PC-3 (cell line): ENCODE measurements at regions not wholly inside any gene's neighbourhood (a gene's known extent, or its start where the extent isn't known, plus 50 kb on each side); places are given as distances from the start of the nearest gene placed in this dataset.

Experiments used
- ATAC-seq: fragments of 200-7000 bp; cut with Tn5 transposase; 2 replicates; pipeline ENCODE4 v1.9.1; 2020; ENCODE audit warnings: mild to moderate bottlenecking, moderate library complexity
- BruUV-seq: library from RNA; stranded (reverse); fragments of 400-500 nt; replicated peaks from 2 replicates; lab custom pipeline; 2021; lab: Mats Ljungman, UMichigan
- CTCF ChIA-PET: fragments of 300-600 bp; sonication (Branson Sonifier 250); formaldehyde crosslinking; loops from one replicate; lab custom pipeline; 2022; ENCODE audit warnings: antibody characterized with exemption; lab: Charles Lee
- POLR2A ChIA-PET: fragments of 300-600 bp; sonication (Branson Sonifier 250); formaldehyde crosslinking; loops from one replicate; lab custom pipeline; 2022; ENCODE audit warnings: antibody characterized with exemption; ENCODE audit not compliant: unreplicated experiment; lab: Charles Lee
- DNase-seq: peaks from one replicate; pipeline ENCODE4 v3.0.0-alpha.2; 2015
- H2AFZ ChIP-seq: fragments of 300-600 bp; sonication (generic); 2 replicates; pipeline ENCODE4 v1.6.0; 2016; ENCODE audit warnings: antibody characterized with exemption, low read length
- H3F3A ChIP-seq: fragments of 300-600 bp; sonication (generic); one replicate; pipeline ENCODE4 v1.6.0; 2017; ENCODE audit warnings: antibody characterized with exemption, low read length, control low read depth, mild to moderate bottlenecking; ENCODE audit not compliant: unreplicated experiment
- H3K27ac ChIP-seq: fragments of 300-600 bp; sonication (generic); 2 replicates; pipeline ENCODE4 v1.5.1; 2016; ENCODE audit warnings: mild to moderate bottlenecking, low read length
- H3K27me3 ChIP-seq: fragments of 300-600 bp; sonication (generic); 2 replicates; pipeline ENCODE4 v1.6.1; 2016; ENCODE audit warnings: low read length, mixed read lengths
- H3K36me3 ChIP-seq: fragments of 300-600 bp; sonication (generic); 2 replicates; pipeline ENCODE4 v1.6.1; 2016; ENCODE audit warnings: low read depth, mixed run types, low read length, mixed read lengths
- H3K4me1 ChIP-seq: fragments of 300-600 bp; sonication (generic); 2 replicates; pipeline ENCODE4 v1.5.1; 2016; ENCODE audit warnings: low read length; ENCODE audit not compliant: insufficient read depth
- H3K4me2 ChIP-seq: fragments of 300-600 bp; sonication (generic); 2 replicates; pipeline ENCODE4 v1.6.0; 2016; ENCODE audit warnings: low read length
- H3K4me3 ChIP-seq: fragments of 300-600 bp; sonication (generic); 2 replicates; pipeline ENCODE4 v1.5.1; 2016; ENCODE audit warnings: mild to moderate bottlenecking, low read length, mixed read lengths
- H3K79me2 ChIP-seq: fragments of 300-600 bp; sonication (generic); 2 replicates; pipeline ENCODE4 v1.6.1; 2017; ENCODE audit warnings: low read length, mixed read lengths
- H3K9ac ChIP-seq: fragments of 300-600 bp; sonication (generic); 2 replicates; pipeline ENCODE4 v1.6.0; 2016; ENCODE audit warnings: mild to moderate bottlenecking, low read length
- H3K9me2 ChIP-seq: fragments of 300-600 bp; sonication (generic); replicated peaks from 2 replicates; pipeline ENCODE4 v1.6.1; 2016; ENCODE audit warnings: mixed run types, low read length, mixed read lengths
- H3K9me3 ChIP-seq: fragments of 300-600 bp; sonication (generic); 2 replicates; pipeline ENCODE4 v1.6.1; 2016; ENCODE audit warnings: low read length, mixed read lengths
- H4K20me1 ChIP-seq: fragments of 300-600 bp; sonication (generic); 2 replicates; pipeline ENCODE4 v1.6.1; 2016; ENCODE audit warnings: low read length, mixed read lengths
- EZH2 ChIP-seq: fragments of 300-600 bp; sonication (generic); IDR thresholded peaks from one replicate; pipeline ENCODE4 v1.6.1; 2017; ENCODE audit warnings: antibody characterized with exemption, mild to moderate bottlenecking, low read length; ENCODE audit not compliant: unreplicated experiment
- EZH2phosphoT487 ChIP-seq: fragments of 300-600 bp; sonication (generic); IDR thresholded peaks from 2 replicates; pipeline ENCODE4 v1.6.1; 2018; ENCODE audit warnings: mild to moderate bottlenecking, antibody characterized with exemption, low read length, borderline replicate concordance
- intact Hi-C: fragments of 100-400 bp; cut with micrococcal nuclease; formaldehyde crosslinking; loops from 2 replicates; pipeline ENCODE4 v1.9.0; 2023
- TF ChIP-seq, protein P1 (sequence below): fragments of 300-600 bp; sonication (generic); conservative IDR thresholded peaks from 2 replicates; pipeline ENCODE4 v1.5.1; 2017; ENCODE audit warnings: antibody characterized with exemption, low read depth, mild to moderate bottlenecking, low read length

DNA sequence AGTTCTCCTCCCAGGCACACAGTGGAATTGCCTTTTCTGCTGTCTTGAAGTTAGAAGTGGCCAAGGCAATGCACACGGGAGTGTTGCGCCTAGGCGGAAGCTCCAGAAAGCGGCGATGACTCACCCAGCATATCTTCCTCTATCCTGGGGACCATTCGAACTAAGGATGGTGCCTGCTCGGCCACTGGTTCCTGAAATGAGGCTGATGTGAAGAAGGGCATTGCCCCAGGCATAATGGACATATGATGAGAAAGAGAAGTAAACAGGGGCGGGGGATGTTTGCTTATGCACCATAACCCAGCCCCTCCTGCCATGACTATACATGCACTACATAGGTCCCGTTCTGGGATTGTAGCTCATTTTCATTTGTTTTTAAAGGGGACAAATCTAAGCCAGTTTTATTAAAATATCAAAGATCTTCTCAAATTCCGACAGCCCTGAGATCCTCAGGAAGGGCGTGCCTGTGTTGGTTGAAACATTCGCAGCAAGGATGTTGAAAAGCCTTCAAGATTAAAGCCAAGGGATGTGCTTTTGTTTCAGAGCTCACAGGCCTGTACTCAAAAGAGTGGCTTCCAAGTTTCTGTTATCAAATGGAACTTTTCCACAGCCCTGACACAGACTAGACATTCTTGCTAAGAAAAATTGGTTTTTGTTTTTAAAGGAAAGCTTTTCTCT is 218.5 kb downstream of the LY86 start:
- Histone ChIP-seq H3K36me3 (no peaks in the 10 kb centered on the region), H2AFZ (peak overlapping the region; percentile 20; the same call in 1 of the 2 replicates), H4K20me1 (no peaks in the 10 kb centered on the region), H3K27ac (peak overlapping the region; percentile 99), H3K9me2 (no peaks in the 10 kb centered on the region), H3K4me3 (no peak overlapping the region), H3K9me3 (no peaks in the 10 kb centered on the region), H3K9ac (peak overlapping the region; percentile 65), H3K4me1 (peaks cover 60% of the 10 kb centered on the region), H3K4me2 (peak overlapping the region; percentile 50), H3F3A (peaks cover 6% of the 10 kb centered on the region), H3K79me2 (no peaks in the 10 kb centered on the region), H3K27me3 (no peaks in the 10 kb centered on the region)
- intact Hi-C loops: no loop called here
- DNase-seq (peak; percentile 81), ATAC-seq (peak; percentile 23)
- CTCF ChIA-PET: no interaction called here
- TF ChIP-seq EZH2phosphoT487 (no peak), EZH2 (no peak)
- TF ChIP-seq, protein P1, sequence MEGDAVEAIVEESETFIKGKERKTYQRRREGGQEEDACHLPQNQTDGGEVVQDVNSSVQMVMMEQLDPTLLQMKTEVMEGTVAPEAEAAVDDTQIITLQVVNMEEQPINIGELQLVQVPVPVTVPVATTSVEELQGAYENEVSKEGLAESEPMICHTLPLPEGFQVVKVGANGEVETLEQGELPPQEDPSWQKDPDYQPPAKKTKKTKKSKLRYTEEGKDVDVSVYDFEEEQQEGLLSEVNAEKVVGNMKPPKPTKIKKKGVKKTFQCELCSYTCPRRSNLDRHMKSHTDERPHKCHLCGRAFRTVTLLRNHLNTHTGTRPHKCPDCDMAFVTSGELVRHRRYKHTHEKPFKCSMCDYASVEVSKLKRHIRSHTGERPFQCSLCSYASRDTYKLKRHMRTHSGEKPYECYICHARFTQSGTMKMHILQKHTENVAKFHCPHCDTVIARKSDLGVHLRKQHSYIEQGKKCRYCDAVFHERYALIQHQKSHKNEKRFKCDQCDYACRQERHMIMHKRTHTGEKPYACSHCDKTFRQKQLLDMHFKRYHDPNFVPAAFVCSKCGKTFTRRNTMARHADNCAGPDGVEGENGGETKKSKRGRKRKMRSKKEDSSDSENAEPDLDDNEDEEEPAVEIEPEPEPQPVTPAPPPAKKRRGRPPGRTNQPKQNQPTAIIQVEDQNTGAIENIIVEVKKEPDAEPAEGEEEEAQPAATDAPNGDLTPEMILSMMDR: no peak
- POLR2A ChIA-PET: interaction anchor here (0.6 kb wide), 1 partner anchor 333 kb away, joined by 5 read pairs; no protein-coding TSS in a partner anchor
- BruUV-seq: no TSS peak

DNA sequence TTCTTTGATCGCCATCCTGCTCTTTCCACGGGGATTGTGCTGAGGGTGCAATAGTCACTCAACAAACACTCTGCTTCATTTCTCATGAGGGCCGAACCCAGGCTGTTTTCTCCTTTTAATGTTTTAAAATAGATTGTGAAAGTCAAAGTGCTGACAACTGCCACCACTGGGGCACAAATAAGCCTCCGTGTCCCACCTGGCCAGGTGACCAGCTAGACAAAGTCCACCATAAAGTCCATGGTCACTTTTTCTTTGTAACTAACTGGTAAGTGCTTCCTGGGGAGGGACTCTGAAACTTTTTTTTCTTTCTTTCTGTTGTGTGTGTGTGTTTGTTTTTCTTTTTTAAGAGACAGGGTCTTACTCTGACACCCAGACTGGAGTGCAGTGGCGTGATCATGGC is 219.8 kb downstream of the LY86 start:
- no TSS peak for BruUV-seq
- H3F3A ChIP-seq: peaks cover 11% of the 10 kb centered on the region
- H3K36me3 ChIP-seq: no peaks in the 10 kb centered on the region
- H3K9me2 ChIP-seq: no peaks in the 10 kb centered on the region
- DNase-seq: no peak
- no peak for TF ChIP-seq EZH2
- TF ChIP-seq, protein P1: no peak
- no peak for TF ChIP-seq EZH2phosphoT487
- peak overlapping the region; percentile 5; the same call in 1 of the 2 replicates for H3K9ac ChIP-seq
- no peak overlapping the region for H3K4me3 ChIP-seq
- H3K4me1 ChIP-seq: peaks cover 60% of the 10 kb centered on the region
- ChIA-PET CTCF (interaction anchor here (0.6 kb wide), 1 partner anchor 345 kb away, joined by 3 read pairs; no protein-coding TSS in a partner anchor), POLR2A (no interaction called here)
- no peaks in the 10 kb centered on the region for H3K79me2 ChIP-seq
- H3K27me3 ChIP-seq: no peaks in the 10 kb centered on the region
- no peaks in the 10 kb centered on the region for H4K20me1 ChIP-seq
- intact Hi-C loops: no loop called here
- H2AFZ ChIP-seq: no peak overlapping the region
- no peak for ATAC-seq
- peak overlapping the region; percentile 99 for H3K27ac ChIP-seq
- no peaks in the 10 kb centered on the region for H3K9me3 ChIP-seq
- H3K4me2 ChIP-seq: no peak overlapping the region

DNA sequence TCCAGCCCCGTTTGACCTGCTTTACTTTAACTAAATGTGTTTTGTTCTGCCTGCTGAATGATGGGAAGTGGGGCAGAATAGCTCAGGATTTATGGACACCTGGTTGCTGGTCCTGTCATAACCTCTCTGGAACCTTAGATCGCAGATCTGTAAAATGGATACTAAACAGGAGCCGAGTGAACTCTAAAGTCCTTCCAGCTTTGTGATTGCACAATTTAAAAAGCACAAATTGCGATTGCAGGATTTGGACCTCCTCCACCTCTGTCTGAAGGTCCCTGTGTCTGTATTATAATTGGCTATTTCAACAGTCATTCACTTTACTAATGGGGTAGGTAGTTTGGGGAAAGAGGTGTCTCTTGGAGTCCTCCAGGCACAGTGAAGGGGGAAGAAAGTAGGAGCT is 220.4 kb downstream of the LY86 start:
- Histone ChIP-seq H3K79me2 (no peaks in the 10 kb centered on the region), H3K9me3 (no peaks in the 10 kb centered on the region), H3K4me3 (no peak overlapping the region), H3K9me2 (no peaks in the 10 kb centered on the region), H2AFZ (no peak overlapping the region), H3K9ac (no peak overlapping the region; the same call in 1 of the 2 replicates), H3K27me3 (no peaks in the 10 kb centered on the region), H4K20me1 (no peaks in the 10 kb centered on the region), H3K27ac (peak overlapping the region; percentile 21; the same call in 1 of the 2 replicates), H3F3A (peaks cover 11% of the 10 kb centered on the region), H3K36me3 (no peaks in the 10 kb centered on the region), H3K4me2 (no peak overlapping the region), H3K4me1 (peaks cover 55% of the 10 kb centered on the region)
- intact Hi-C loops: no loop called here
- DNase-seq (no peak), ATAC-seq (no peak)
- no TSS peak for BruUV-seq
- ChIA-PET POLR2A (interaction anchor here (0.7 kb wide), 1 partner anchor 250 kb away, joined by 4 read pairs; no protein-coding TSS in a partner anchor), CTCF (interaction anchor here (0.6 kb wide), 1 partner anchor 344 kb away, joined by 3 read pairs; no protein-coding TSS in a partner anchor)
- TF ChIP-seq, protein P1: no peak
- TF ChIP-seq EZH2 (no peak), EZH2phosphoT487 (no peak)
